ENCODE measurements at regions not wholly inside any gene's neighbourhood (a gene's known extent, or its start where the extent isn't known, plus 50 kb on each side); places are given as distances from the start of the nearest gene placed in this dataset.

DNA sequence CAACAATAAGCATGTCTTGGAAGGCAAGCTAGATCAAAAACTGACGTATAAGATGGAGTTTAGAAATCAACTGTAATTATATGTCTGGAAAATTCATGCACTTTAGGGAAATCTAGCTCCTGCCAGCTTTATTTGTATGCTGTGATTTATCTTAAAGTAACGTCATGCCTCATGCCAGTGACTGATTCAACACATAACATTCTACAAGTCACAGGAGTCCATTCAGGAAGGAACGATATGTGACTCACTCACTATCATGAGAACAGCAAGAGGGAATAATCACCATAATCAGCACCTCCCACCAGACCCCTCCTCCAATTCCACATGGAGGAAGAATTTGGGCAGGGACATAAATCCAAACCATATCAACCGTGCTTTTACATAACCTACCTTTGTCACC, 682.4 kb upstream of the ADAMTS5 start:
- no peak for DNase-seq

DNA sequence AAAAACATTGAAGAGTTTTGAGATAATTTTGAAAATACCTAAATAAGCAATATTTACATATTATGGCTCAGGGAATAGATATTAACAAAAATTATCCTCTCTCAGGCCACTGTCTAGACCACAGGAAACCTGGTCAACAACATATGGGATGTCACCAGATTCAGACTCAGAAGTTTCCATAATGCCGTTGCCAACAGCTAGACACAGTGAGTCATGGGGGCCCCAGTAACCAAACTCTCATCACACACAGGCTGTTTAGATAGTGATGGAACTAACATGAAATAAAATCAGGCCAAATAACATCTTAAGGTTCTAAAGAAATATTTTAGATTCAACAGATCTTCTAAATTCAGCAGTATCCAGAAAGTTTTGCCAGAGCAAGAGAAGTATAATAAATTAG, 681.7 kb upstream of the ADAMTS5 start:
- DNase-seq: no peak

- DNase-seq: no peak
Measured at GRCh38 chr21:27647921-27648320, 681.0 kb upstream of the ADAMTS5 start.

DNA sequence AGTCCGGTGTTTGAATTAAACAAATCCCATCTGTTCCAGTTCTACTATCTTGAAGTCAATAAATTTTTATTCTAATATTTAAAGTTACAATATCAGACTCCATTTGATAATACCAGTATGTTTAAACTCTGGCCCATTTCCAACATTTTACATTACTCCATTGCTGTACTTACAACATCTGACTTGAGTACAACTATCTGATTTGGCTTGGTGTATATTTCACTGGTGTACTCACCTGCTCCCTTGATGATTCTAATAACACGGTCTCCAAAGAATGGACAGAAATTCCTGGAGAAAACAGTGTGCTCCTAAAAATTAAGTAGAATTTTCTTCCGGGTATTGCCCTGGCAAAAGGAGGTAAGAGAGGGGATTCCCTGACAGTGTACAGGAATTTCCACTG, 680.5 kb upstream of the ADAMTS5 start:
- no peak for DNase-seq

DNA sequence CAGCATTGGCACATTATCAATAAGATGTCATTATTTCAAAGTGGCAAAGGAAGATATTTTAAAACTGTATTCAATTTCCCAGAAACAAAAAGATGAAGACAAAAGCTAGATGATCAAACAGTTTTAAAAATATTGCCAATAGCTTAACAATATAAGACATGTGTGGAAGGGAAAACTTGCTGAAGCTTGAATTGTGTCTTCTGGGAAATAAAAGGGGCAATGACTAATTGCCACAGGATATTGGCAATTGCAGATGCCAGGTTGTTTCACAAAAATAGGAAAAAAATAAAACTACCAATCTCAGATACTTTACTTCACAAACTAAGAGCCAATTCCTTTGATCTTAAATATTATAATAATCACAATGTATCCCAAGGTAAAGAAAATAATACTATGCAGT, 679.8 kb upstream of the ADAMTS5 start:
- no peak for DNase-seq

GRCh38 chr21:27646056-27646455, 679.2 kb upstream of the ADAMTS5 start:
- DNase-seq: no peak

DNA sequence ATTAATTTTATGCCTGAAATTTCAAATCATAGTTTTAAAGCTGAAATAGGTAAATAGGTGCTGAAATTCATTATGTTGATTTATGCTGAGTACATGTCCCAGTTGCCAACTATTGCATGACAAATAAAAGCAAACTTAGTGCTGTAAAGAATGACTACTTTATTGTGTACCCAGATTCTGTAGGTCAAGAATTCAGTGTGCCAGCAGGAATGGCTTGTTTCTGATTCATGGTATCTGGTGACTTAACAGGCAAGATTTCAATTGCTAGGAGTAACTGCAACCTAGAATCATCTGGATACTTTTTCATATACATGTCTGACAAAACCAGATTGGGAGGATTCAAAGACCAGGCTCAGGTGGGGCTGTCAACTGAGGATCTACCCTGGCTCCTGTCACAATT, 678.4 kb upstream of the ADAMTS5 start:
- no peak for DNase-seq

DNA sequence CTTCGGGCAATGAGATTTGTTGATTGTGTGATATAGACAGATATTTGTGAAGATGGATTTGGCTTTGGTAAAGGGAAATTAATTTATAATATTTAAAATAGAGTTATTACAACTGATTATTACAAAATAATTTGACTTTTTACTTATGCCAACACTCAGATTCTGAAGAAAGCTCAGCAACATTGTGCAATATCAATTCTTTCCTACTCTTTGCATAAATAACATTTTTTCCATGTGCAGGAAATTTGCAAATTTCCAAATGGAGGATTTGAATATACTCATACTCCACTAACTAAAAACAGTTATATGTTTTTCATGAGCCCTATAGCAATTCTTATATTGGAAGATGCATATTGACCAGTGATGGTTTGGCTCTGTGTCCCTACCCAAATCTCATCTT, 676.4 kb upstream of the ADAMTS5 start:
- no peak for DNase-seq

- no peak for DNase-seq
Measured at GRCh38 chr21:27639286-27639685, 672.4 kb upstream of the ADAMTS5 start.

DNA sequence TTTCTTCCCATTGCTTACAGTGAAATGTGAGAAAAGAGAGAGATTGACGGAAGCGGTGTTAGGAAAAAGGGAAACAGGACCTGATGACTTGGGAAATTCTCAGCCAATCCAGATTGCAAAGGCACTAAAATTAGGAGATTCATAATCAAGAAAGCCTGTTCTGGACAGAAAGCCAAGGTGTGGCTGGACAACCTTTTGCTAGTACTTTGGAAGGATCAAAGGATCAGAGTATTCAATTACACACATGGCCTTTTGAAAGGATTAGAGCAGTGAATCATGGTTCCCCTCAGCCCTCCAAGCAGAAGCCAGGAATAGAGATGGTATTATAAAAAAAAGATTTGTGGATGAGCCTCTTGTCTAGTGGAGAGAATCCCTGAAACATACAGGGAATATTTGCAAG, 669.8 kb upstream of the ADAMTS5 start:
- no peak for DNase-seq

- DNase-seq: no peak
Measured at GRCh38 chr21:27633631-27634030, 666.7 kb upstream of the ADAMTS5 start.

GRCh38 chr21:27631471-27631870, 664.6 kb upstream of the ADAMTS5 start:
- no peak for DNase-seq

DNA sequence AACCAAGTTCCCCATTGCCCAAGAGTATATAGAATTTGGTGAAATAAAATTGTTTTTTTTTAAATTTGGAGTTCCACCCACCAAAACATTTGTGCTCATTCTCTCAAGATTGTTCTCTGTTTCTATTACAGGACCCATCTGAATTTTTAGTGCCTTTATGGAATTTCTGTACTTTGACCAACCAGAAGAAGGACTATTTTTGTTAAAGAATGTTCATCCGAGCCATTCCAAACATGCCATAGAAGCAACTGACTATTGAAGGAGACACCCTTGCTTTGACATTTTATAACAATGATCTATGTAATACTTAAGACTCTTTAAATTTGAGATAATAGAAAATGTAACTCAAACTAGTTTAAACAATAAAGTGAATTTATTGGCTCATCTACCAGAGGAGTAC, 655.7 kb upstream of the ADAMTS5 start:
- DNase-seq: no peak

DNA sequence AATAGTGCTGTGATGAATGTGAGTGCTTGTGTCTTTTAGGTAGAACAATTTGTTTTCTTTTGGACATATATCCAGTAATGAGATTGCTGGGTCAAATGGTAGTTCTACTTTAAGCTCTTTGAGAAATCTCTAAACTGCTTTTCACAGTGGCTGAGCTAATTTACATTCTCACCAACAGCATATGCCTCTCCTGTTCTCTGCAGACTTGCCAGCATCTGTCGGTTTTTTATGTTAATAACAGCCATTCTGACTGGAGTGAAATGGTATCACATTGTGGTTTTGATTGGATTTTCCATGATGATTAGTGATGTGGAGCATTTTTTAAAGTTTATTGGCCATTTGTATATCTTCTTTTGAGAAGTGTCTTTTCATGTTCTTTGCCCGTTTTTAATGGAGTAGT, 647.3 kb upstream of the ADAMTS5 start:
- no peak for DNase-seq

GRCh38 chr21:27606422-27606821, 639.5 kb upstream of the ADAMTS5 start:
- DNase-seq: no peak

GRCh38 chr21:27596196-27596595, 629.3 kb upstream of the ADAMTS5 start:
- no peak for DNase-seq

- DNase-seq: no peak
Measured at GRCh38 chr21:27595716-27596115, 628.8 kb upstream of the ADAMTS5 start.

DNA sequence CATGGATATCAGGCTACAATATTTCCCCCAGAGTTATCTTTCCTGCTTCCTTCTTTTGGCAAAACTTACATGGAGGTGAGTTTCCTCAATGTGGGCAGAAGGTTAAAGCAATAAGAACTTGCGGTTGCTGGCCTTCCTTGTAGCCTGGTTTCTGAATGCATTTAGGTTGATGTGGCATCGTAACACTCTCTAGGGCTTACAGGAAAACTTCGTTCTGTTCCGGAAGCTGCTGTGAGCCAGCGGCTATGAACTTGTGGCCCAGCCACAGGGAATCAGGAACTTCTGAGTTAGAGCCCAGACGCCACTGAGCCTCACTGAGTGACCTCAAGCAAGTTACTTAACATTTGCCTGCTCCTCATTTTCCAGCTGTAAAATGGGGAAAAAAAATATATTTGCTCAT, 623.4 kb upstream of the ADAMTS5 start:
- no peak for DNase-seq

DNA sequence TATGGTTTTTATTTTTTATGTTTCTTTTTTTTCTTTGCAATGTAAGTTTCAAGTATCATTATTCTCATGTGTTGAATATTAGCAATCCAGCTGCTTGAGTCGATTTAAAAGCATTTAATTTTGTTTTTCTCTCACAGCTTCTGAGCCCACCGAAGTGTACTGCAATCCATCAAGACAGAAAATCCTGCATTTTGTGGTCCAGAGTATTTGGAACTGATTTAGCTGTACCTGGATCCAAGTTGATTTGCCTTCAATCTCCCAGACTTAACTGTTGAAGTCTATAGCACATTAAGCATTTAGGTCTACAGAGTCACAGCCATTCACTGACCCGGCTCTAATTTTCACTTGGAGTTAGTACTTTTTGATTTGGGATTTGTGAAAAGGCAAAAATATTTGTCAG, 622.9 kb upstream of the ADAMTS5 start:
- no peak for DNase-seq

DNA sequence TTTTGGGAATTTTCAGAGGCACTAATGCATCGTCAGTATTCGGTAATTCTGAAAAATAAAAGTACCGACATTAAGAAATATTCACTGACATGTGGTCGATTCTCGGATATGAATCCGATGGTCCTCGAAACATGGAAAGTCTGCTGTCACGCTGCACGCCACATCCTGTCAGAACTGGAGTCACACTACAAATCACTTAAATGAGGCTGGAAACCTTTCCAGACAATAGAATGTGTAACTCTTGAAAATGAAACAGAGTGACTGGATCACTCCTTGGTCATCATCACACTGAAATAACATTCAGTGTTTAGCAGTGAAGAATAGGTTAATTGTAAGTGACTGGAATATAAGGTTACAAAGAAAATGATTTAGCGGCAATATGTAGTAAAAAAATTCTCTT, 620.1 kb upstream of the ADAMTS5 start:
- no peak for DNase-seq

DNA sequence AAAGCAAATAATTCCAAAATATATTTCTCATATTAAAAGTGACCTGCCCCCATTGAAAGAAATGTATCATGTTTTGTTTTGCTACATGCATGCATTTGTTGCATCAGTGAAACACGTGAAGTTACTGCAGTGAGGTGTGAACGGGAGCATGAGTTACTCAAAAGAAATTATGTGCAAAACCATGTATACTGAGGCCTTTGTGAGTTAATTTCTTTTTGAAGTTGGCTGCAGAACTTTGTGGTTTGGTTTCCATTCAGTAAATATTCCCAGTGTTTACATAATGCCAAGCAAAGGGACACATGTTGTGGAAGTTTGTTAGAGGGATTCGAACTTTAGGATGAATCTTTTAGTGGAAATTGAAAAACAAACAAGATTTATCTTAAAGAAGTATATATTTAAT, 619.4 kb upstream of the ADAMTS5 start:
- DNase-seq: no peak

- DNase-seq: no peak
Measured at GRCh38 chr21:27584256-27584655, 617.4 kb upstream of the ADAMTS5 start.

DNA sequence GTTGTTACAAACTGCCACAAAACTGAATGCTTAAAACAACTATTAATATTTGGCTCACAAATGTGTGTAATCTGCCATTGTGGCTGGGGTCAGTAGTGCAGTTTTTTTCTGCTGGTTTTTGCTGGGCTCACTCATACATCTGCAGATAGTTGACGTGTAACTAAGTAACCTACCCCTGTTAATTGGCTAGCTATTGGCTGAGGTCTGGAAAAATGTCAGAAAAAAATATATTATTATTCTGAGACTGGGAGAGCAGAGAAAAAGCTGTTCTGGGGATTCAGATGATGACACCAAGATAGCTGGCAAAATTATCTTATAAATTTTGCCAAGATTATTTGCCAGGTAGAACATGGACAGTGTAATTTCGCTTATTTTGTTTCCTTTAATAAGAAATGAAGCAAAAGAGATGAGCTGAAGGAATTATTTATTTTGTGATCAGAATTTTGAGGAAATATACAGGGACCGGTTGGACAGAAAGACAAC, 616.1 kb upstream of the ADAMTS5 start:
- no peak for DNase-seq

DNA sequence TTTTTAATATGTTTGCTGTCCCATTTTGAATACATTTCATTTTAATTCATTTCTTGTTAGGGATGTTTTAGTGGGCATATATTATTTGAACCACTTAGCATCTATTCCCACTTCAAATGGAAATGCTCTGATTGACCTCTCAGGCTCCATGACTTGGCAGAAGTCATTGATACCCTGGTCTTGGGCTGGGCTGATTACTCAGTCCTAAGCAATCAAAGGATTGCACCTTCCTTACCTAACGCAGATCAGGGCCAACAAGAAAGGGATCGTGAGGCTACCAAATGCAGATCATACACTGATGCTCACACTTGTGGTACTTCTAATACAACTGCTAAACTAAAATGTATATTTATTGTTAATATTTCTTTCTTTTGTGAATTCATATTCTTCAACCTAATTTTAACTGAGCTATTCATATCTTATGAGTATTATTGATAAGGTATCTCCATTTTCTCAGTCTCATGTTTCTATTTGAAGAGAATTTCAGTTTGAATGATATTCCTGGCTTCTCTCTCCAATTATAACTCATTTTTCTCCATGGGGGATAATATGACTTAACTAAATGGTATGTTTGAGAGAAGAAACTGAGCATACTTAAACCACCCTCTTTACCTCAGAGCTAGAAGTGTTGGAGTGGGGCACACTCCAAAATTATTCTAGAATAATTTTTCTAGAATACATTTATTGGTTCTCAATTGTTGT, 615.5 kb upstream of the ADAMTS5 start:
- DNase-seq: no peak

GRCh38 chr21:27581168-27581567, 614.3 kb upstream of the ADAMTS5 start:
- no peak for DNase-seq
